Gastrocnemius medialis (tissue), 4 donors: ENCODE measurements at regions not wholly inside any gene's neighbourhood (a gene's known extent, or its start where the extent isn't known, plus 50 kb on each side); places are given as distances from the start of the nearest gene placed in this dataset.

Experiments used
- CTCF ChIP-seq, 5 experiments: fragments of 450-650 bp in 3 of 5; fragments of 200-600 bp in 2 of 5; sonication (generic) in 2 of 5; IDR thresholded peaks in 4 of 5; conservative IDR thresholded peaks in 1 of 5; 1 replicate in 4 of 5; 2 replicates in 1 of 5; pipeline ENCODE4 v1.5.1; 2016 to 2019; ENCODE audit warnings: antibody characterized with exemption in 5 of 5, mild to moderate bottlenecking in 3 of 5, moderate library complexity in 3 of 5
- POLR2A ChIP-seq, 2 donors: fragments of 450-650 bp; IDR thresholded peaks; one replicate each; pipeline ENCODE4 v1.6.1; 2017; ENCODE audit warnings: antibody characterized with exemption in 2 of 2, mild to moderate bottlenecking in 2 of 2, moderate library complexity in 2 of 2

- TF ChIP-seq CTCF (IDR thresholded peaks at IDR 0.05 in 4 of 5, conservative IDR thresholded peaks at IDR 0.05 in 1 of 5) (no peak), POLR2A (IDR thresholded peaks at IDR 0.05) (no peak)
Measured at GRCh38 chr1:56329970-56330369, 249.4 kb downstream of the PLPP3 start.
